Cardiac septum (tissue), 1 donor: ENCODE measurements at regions not wholly inside any gene's neighbourhood (a gene's known extent, or its start where the extent isn't known, plus 50 kb on each side); places are given as distances from the start of the nearest gene placed in this dataset.
"Not testable (repeated sequence)": the region's sequence is repeated elsewhere in the genome, so short reads cannot be mapped to it uniquely, and the experiment has no call there.

ENCODE experiments used
- DNase-seq: peaks from one replicate; pipeline ENCODE4 v3.0.0-alpha.2; 2020; ENCODE audit warnings: low spot score
- intact Hi-C: fragments of 100-400 bp; cut with DNase I; formaldehyde crosslinking; loops from one replicate; pipeline ENCODE4 v1.14.0; 2022
- donor health status: DM: no; HTN: no; CAD: no.

GRCh38 chr5:60492958-60493357 lies 207.0 kb downstream of the DEPDC1B start:
- no peak for DNase-seq
- intact Hi-C loops: no loop called here

DNA sequence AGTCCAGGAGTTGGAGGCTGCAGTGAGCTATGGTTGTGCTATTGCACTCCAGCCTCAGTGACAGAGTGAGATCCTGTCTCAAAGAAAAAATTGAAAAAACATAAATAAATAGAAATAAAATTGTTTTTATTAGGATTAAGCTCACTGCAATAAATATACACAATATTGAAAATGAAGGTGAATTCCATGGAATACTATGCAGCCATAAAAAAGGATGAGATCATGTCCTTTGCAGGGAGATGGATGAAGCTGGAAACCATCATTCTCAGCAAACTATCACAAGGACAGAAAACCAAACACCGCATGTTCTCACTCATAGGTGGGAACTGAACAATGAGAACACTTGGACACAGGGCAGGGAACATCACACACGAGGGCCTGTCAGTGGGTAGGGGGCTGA lies 207.6 kb downstream of the DEPDC1B start:
- DNase-seq, intact Hi-C loops: not testable (repeated sequence)

DNA sequence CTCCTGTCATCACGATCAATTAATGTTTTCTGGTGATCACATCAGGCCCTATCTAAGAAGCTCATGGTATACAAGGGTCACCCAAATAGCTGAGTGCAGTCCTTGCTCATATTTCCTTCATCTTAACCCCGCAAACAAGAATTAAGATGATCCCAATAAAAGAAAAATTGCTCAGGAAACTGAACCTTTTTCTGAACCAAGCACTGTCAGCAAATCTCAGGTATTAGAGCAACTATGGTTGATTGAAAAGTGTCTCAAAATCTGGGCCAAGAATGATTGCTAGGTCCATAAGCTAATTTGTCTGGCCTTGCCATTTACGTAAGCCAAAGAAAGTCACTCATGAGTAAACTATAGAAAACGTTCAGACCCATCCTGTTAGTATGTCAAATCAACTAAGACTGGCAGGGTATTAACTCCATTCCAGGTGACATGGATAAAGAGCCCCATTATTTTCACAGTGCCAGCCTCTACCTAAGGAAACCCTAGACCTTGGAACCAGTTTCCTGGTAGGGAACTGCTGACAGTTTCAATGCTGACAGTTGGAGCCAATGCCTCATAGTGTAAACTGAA lies 209.3 kb downstream of the DEPDC1B start:
- intact Hi-C loops: no loop called here
- DNase-seq: no peak

- no peak for DNase-seq
- intact Hi-C loops: no loop called here
Observed at GRCh38 chr5:60489856-60490255, 210.1 kb downstream of the DEPDC1B start.

DNA sequence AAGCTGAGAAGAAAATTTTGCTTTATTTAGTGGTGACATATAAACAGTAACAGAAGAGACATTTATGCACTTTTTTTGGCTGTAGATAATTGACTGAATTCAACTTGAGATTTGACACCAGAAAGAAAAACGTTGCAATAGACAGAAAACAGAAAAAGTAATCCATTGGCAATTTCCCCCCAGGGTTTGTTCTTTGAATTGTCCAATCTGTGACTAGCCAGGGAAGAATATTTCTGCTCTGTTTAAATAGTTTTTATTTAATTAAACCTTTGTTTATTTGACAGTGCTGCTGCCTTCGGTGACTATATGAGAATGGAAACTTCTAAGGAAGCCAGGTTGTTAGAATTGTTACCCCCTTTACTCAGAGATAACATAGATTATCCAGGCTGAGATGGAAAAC lies 210.6 kb downstream of the DEPDC1B start:
- intact Hi-C loops: no loop called here
- no peak for DNase-seq

GRCh38 chr5:60488466-60489130 lies 211.4 kb downstream of the DEPDC1B start:
- DNase-seq: no peak
- intact Hi-C loops: no loop called here

- intact Hi-C loops: no loop called here
- no peak for DNase-seq
Observed at GRCh38 chr5:60487885-60488442, 212.0 kb downstream of the DEPDC1B start.

GRCh38 chr5:60487476-60487875 lies 212.5 kb downstream of the DEPDC1B start:
- DNase-seq: no peak

GRCh38 chr5:60485361-60485760 lies 214.6 kb downstream of the DEPDC1B start:
- intact Hi-C loops: no loop called here
- no peak for DNase-seq

More at GRCh38 chr5:60487476-60487875, 212.5 kb downstream of the DEPDC1B start:
- intact Hi-C loops: no loop called here

DNA sequence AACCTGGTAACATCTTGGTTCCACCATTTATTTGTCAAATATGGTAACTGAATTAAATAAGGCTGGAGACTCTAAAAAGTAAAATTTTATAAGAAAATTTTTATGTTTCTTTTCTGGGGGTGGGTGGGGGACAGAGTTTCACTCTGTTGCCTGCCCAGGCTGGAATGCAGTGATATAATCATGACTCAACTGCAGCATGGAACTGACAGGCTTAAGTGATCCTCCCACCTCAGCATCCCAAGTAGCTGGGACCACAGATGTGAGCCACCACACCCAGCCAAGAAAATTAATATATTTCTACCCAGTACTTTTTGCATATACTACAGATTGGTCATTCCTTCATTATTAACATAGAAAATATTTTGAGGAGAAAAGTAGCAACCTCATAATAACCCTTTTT lies 216.9 kb downstream of the DEPDC1B start:
- intact Hi-C loops: no loop called here
- DNase-seq: no peak

DNA sequence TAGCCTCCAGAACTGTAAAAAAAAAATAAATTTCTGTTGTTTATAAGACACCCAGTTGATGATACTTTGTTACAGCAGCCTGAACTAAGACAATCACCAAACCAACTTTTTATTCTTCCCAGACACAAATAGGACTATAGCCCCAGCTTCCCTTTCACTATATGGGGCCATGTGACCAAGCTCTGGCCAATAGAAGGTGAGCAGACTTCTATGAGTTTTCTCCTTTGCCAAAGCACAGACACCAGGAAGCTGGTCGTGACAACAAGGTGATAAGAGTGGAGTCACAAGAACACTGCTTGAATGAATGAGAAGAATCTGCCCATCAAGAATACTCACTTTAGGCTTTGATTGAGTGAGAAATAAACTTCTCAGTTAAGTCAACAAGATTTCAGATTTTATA lies 217.7 kb downstream of the DEPDC1B start:
- no peak for DNase-seq
- intact Hi-C loops: no loop called here

DNA sequence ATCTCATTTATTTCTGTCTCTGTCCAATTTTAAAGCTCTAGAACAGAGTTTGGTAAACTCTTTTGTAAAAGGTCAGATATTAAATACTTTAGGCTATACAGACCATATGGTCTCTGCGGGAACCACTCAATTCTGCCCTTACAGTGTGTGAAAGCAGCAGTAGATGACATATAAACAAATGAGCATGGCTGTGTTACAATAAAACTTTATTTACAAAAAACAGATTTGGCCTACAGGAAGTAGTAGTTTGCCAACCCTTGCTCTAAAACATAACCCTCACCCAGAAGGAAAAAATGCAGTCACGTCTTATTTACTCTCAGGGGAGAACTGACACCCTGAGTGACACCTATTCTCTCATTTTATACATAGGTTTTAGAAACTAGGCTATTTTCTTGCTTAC lies 220.4 kb downstream of the DEPDC1B start:
- intact Hi-C loops: no loop called here
- DNase-seq: no peak

DNA sequence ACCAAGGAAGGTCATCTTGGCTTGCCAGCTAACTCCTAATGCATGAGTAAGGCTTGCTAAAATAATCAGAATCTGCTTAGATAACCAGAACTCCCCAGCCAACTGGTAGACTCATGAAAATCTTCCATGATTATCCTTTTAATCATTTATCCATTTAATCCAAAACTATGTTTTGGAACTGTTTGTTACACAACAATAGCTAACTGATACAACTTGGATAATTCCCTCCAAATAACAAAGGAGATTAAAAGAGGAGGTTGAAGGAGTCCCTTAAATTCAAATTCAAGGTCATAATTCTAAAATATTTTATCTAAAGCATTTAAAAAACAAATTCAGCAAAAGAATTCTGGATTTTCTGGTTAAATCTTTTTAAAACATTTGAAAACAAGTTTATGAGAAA lies 222.1 kb downstream of the DEPDC1B start:
- intact Hi-C loops: no loop called here
- no peak for DNase-seq

GRCh38 chr5:60473654-60474053 lies 226.3 kb downstream of the DEPDC1B start:
- intact Hi-C loops: no loop called here

GRCh38 chr5:60473027-60473426 lies 226.9 kb downstream of the DEPDC1B start:
- DNase-seq, intact Hi-C loops: not testable (repeated sequence)

More at GRCh38 chr5:60473654-60474053, 226.3 kb downstream of the DEPDC1B start:
- no peak for DNase-seq

DNA sequence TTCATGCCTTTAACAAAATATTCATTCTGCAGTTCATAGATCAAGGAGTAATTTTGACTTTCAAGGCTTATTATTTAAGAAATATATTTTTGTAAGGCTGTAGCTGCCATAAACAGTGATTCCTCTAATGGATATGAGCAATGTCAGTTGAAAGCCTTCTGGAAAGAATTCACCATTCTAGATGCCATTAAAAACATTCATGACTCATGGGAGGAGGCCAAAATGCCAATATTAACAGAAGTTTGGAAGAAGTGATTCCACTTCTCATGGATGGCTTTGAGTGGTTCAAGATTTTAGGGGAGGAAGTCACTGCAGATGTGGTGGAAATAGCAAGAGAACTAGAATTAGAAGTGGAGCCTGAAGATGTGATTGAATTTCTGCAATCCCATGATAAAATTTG lies 229.1 kb downstream of the DEPDC1B start:
- no peak for DNase-seq
- intact Hi-C loops: no loop called here

DNA sequence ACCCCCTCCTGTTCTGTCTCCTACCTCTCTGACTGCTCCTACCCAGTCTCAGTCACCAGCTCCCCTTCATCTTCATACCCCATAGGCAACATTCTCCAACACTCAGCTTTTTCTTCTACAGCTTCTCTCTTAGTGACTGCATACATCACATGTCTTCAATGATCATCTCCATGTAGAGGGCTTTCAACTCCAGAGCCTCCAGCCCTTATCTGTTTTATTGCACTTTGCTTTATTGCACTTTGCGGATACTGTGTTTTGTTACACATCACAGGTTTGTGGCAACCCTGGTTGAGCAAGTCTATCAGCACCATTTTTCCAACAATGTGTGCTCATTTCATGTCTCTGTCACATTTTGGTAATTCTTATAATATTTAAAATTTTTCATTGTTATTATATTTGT lies 230.7 kb downstream of the DEPDC1B start:
- no peak for DNase-seq
- intact Hi-C loops: no loop called here

- intact Hi-C loops: no loop called here
- no peak for DNase-seq
Observed at GRCh38 chr5:60463179-60463868, 236.6 kb downstream of the DEPDC1B start.

GRCh38 chr5:60458666-60459065 lies 241.3 kb downstream of the DEPDC1B start:
- intact Hi-C loops: no loop called here
- DNase-seq: no peak

DNA sequence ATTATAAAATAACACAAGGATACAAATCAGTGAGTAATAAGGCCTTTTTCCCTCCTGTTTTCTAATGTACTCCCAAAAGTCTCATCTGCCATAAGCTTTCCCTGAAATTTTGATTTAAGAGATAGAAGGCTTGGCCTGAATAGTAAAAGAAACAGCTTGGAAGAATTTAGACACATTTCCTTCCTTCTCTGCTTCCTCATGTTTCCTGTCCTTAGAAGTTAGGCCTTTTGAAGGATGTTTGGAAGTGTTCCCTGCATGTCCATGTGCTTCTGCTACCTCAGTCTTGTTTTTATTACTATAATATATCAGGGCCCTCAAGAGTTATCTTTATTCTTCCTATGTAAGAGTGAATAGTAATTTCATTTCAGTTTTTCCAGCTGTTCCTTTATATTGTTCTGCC lies 242.7 kb downstream of the DEPDC1B start:
- DNase-seq: no peak
- intact Hi-C loops: no loop called here

DNA sequence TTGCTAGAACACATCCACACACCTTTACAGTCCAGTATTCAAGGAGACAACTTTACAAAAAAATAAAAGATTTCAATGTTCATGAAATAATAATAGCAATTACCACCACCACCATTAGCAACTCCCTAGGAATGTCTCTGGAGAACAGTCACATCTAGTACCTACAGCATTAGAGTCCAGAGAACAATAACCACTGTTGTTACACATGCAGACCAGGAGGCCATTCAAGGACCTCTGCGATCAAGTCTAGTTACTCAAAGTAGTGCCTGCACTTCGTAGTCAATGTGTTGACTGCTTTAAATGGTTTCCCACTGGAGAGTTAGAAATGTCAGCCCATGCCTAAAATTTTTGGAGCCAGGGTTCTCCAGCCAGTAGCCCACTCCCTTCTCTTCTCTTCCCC lies 244.4 kb downstream of the DEPDC1B start:
- no peak for DNase-seq
- intact Hi-C loops: no loop called here
